ENCODE measurements at regions not wholly inside any gene's neighbourhood (a gene's known extent, or its start where the extent isn't known, plus 50 kb on each side); places are given as distances from the start of the nearest gene placed in this dataset.
"Not testable (repeated sequence)": the region's sequence is repeated elsewhere in the genome, so short reads cannot be mapped to it uniquely, and the experiment has no call there.

DNA sequence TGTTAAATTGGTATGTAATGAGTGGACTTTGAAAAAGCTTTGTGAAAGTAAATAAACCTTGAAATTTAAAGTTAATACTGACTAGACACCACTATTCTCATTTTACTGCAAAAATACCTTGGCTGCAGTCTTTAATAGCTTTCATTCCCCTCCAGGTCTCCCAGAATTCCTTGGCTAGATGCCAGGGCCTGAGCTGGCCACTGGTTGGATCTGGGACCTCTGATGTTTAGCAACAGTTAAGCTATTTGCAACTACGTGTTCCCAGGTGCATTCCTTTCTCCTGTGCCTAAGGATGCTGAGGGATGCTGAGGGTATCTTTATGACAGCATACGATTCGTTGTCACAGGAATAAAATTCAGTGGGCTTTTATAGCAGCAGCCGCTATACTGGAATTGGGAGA, 938.7 kb downstream of the TTLL7 start:
- Mint-ChIP-seq H3K36me3 (ENCODE audit: unreplicated experiment) (peaks cover 2% of the 10 kb centered on the region), H3K9me3 (ENCODE audit: unreplicated experiment) (peaks cover 3% of the 10 kb centered on the region), H3K4me1 (ENCODE audit: unreplicated experiment) (peaks cover 6% of the 10 kb centered on the region), H3K27me3 (ENCODE audit: unreplicated experiment) (no peaks in the 10 kb centered on the region), H3K4me3 (ENCODE audit: unreplicated experiment) (no peak overlapping the region), H3K27ac (ENCODE audit: unreplicated experiment) (no peak overlapping the region)
- DNase-seq (ENCODE audit: extremely low spot score, unreplicated experiment) = no peak
- TF ChIP-seq CTCF (IDR thresholded peaks at IDR 0.05) = no peak

DNA sequence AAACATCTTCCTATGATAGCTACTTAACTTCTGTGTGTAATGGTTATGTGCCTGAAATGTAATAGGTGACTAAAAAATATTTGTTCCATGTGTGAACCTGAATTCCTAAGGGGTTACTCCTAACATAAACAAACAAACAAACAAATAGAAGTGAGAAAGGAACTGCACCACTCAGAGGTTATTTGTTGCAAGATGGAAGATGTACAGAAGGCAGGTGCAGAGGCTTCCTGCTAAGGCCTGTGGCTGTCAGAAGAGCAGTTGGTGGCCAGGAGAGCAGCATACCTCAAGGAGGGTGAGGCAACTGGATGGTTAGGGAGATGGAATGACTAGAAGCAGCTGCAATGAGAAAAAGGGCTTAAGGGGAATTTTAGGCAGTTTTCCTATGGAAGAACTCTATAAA, 940.6 kb downstream of the TTLL7 start:
- no peaks in the 10 kb centered on the region for H3K4me1 Mint-ChIP-seq (ENCODE audit: unreplicated experiment)
- no peaks in the 10 kb centered on the region for H3K9me3 Mint-ChIP-seq (ENCODE audit: unreplicated experiment)
- DNase-seq (ENCODE audit: extremely low spot score, unreplicated experiment) = no peak
- no peak overlapping the region for H3K4me3 Mint-ChIP-seq (ENCODE audit: unreplicated experiment)
- no peaks in the 10 kb centered on the region for H3K27me3 Mint-ChIP-seq (ENCODE audit: unreplicated experiment)
- no peak for TF ChIP-seq CTCF (IDR thresholded peaks at IDR 0.05)
- H3K36me3 Mint-ChIP-seq (ENCODE audit: unreplicated experiment) = peaks cover 2% of the 10 kb centered on the region
- H3K27ac Mint-ChIP-seq (ENCODE audit: unreplicated experiment) = no peak overlapping the region

- H3K9me3 Mint-ChIP-seq (ENCODE audit: unreplicated experiment) = peaks cover 8% of the 10 kb centered on the region
- no peak overlapping the region for H3K27ac Mint-ChIP-seq (ENCODE audit: unreplicated experiment)
- H3K4me3 Mint-ChIP-seq (ENCODE audit: unreplicated experiment) = no peak overlapping the region
- TF ChIP-seq CTCF (IDR thresholded peaks at IDR 0.05) = no peak
- DNase-seq (ENCODE audit: extremely low spot score, unreplicated experiment) = no peak
- no peaks in the 10 kb centered on the region for H3K4me1 Mint-ChIP-seq (ENCODE audit: unreplicated experiment)
- peaks cover 5% of the 10 kb centered on the region for H3K36me3 Mint-ChIP-seq (ENCODE audit: unreplicated experiment)
- H3K27me3 Mint-ChIP-seq (ENCODE audit: unreplicated experiment) = no peaks in the 10 kb centered on the region
These were observed 943.4 kb downstream of the TTLL7 start for GRCh38 chr1:83055391-83056170.

DNA sequence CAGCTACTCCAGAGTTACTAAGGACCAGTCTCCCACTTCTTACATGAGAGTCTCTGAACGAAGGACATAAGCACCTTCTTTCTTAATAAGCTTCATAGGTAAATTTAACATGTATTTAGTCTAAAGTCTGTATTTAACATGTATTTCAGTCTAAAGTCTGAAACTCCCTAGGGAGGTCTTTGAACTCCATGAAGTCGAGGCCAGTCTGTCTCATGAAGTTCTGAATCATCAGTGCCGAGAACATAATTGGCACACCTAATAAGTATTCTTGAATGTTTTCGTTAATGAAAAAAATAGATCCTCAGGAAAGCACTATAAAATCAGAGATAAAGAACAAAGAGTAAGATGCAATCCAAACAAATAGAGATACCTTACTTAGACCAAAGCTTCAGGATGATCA, 945.5 kb downstream of the TTLL7 start:
- Mint-ChIP-seq H3K9me3 (ENCODE audit: unreplicated experiment) (peaks cover 8% of the 10 kb centered on the region), H3K4me1 (ENCODE audit: unreplicated experiment) (no peaks in the 10 kb centered on the region), H3K36me3 (ENCODE audit: unreplicated experiment) (peaks cover 5% of the 10 kb centered on the region), H3K27me3 (ENCODE audit: unreplicated experiment) (no peaks in the 10 kb centered on the region), H3K27ac (ENCODE audit: unreplicated experiment) (no peak overlapping the region), H3K4me3 (ENCODE audit: unreplicated experiment) (no peak overlapping the region)
- TF ChIP-seq CTCF (IDR thresholded peaks at IDR 0.05) = no peak
- no peak for DNase-seq (ENCODE audit: extremely low spot score, unreplicated experiment)

- H3K27ac Mint-ChIP-seq (ENCODE audit: unreplicated experiment) = no peak overlapping the region
These were observed 946.1 kb downstream of the TTLL7 start for GRCh38 chr1:83052865-83053264.

DNA sequence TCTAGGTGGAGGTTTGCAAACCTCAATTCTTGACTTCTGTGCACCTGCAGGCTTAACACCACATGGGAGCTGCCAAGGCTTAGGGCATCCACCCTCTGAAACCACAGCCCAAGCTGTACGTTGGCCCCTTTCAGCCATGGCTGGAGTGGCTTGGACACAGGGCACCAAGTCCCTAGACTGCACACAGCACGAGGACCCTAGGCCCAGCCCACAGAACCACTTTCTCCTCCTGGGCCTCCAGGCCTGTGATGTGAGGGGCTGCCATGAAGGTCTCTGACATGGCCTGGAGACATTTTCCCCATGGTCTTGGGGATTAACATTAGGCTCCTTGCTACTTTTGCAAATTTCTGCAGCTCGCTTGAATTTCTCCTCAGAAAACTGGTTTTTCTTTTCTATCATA, 947.9 kb downstream of the TTLL7 start:
- H3K4me1 Mint-ChIP-seq (ENCODE audit: unreplicated experiment); H3K27me3 Mint-ChIP-seq (ENCODE audit: unreplicated experiment); H3K27ac Mint-ChIP-seq (ENCODE audit: unreplicated experiment); H3K9me3 Mint-ChIP-seq (ENCODE audit: unreplicated experiment); DNase-seq (ENCODE audit: extremely low spot score, unreplicated experiment); H3K36me3 Mint-ChIP-seq (ENCODE audit: unreplicated experiment); H3K4me3 Mint-ChIP-seq (ENCODE audit: unreplicated experiment): not testable (repeated sequence)

More at GRCh38 chr1:83052865-83053264, 946.1 kb downstream of the TTLL7 start:
- no peaks in the 10 kb centered on the region for H3K27me3 Mint-ChIP-seq (ENCODE audit: unreplicated experiment)
- no peak for TF ChIP-seq CTCF (IDR thresholded peaks at IDR 0.05)
- no peaks in the 10 kb centered on the region for H3K4me1 Mint-ChIP-seq (ENCODE audit: unreplicated experiment)
- peaks cover 8% of the 10 kb centered on the region for H3K9me3 Mint-ChIP-seq (ENCODE audit: unreplicated experiment)
- peaks cover 5% of the 10 kb centered on the region for H3K36me3 Mint-ChIP-seq (ENCODE audit: unreplicated experiment)
- no peak for DNase-seq (ENCODE audit: extremely low spot score, unreplicated experiment)
- no peak overlapping the region for H3K4me3 Mint-ChIP-seq (ENCODE audit: unreplicated experiment)

Measured in osteocyte (in vitro differentiated cells).